Thyroid gland (tissue), 4 donors: ENCODE measurements at regions not wholly inside any gene's neighbourhood (a gene's known extent, or its start where the extent isn't known, plus 50 kb on each side); places are given as distances from the start of the nearest gene placed in this dataset.

ENCODE experiments used
- POLR2A ChIP-seq, 2 donors: fragments of 450-650 bp; IDR thresholded peaks; one replicate each; pipeline ENCODE4 v1.6.1; 2017; ENCODE audit warnings: antibody characterized with exemption in 2 of 2, mild to moderate bottlenecking in 2 of 2, moderate library complexity in 1 of 2
- TF ChIP-seq, protein P1 (sequence below), 6 experiments: fragments of 200-600 bp in 3 of 6; fragments of 450-650 bp in 3 of 6; sonication (generic) in 3 of 6; IDR thresholded peaks; one replicate each; pipeline ENCODE4 v1.5.1; 2016 to 2019; ENCODE audit warnings: antibody characterized with exemption in 6 of 6, mild to moderate bottlenecking in 2 of 6, inconsistent platforms in 1 of 6, moderate library complexity in 1 of 6

DNA sequence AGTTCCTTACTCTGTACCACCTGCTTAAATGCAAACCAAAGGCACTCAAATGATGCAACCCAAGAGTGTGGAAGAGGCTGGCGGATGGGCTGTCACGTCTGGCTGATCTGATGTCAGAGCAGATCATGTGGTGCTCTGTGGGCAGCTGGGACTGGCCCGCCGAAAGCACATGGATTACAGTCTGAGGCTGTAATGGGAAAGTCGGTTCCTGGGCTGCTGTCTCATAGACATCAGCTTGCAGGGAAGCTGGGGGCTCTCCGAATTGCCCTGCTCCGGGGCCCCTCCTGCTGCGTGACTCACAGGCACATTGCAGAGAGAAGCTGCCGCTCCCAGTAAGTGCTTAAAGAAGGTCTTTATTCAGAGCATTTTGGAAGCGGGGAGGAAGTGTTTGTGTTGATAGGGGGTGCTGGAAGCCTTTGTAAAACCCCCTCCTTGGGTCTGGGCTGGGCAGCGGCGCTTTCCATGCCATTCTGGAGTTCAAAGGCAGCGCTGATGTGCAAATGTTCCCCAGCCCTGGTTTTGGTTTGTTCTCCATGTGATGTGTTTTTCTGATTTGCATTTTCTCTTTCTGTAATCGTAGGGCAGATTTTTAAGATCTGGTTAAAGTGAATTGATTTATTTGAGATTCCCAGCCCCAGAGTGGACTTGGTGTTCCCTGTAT, 181.1 kb downstream of the LARP7 start:
- TF ChIP-seq, protein P1, sequence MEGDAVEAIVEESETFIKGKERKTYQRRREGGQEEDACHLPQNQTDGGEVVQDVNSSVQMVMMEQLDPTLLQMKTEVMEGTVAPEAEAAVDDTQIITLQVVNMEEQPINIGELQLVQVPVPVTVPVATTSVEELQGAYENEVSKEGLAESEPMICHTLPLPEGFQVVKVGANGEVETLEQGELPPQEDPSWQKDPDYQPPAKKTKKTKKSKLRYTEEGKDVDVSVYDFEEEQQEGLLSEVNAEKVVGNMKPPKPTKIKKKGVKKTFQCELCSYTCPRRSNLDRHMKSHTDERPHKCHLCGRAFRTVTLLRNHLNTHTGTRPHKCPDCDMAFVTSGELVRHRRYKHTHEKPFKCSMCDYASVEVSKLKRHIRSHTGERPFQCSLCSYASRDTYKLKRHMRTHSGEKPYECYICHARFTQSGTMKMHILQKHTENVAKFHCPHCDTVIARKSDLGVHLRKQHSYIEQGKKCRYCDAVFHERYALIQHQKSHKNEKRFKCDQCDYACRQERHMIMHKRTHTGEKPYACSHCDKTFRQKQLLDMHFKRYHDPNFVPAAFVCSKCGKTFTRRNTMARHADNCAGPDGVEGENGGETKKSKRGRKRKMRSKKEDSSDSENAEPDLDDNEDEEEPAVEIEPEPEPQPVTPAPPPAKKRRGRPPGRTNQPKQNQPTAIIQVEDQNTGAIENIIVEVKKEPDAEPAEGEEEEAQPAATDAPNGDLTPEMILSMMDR (IDR thresholded peaks at IDR 0.05) = no peak
- TF ChIP-seq POLR2A (IDR thresholded peaks at IDR 0.05) = no peak
